Cardiac muscle cell (in vitro differentiated cells and primary cell): ENCODE measurements at regions not wholly inside any gene's neighbourhood (a gene's known extent, or its start where the extent isn't known, plus 50 kb on each side); places are given as distances from the start of the nearest gene placed in this dataset.

Experiments
- DNase-seq, 2 donors: peaks; one replicate each; pipeline versions ENCODE4 v3.0.0 to v3.0.0-alpha.2; 2010 to 2017; ENCODE audit warnings: low read depth in 1 of 2, low spot score in 1 of 2
- H3K27ac ChIP-seq: fragments of 200-600 bp; sonication (generic); 2 replicates; pipeline ENCODE4 v1.5.1; 2016
- H3K27me3 ChIP-seq: fragments of 200-600 bp; sonication (generic); 2 replicates; pipeline ENCODE4 v1.6.0; 2016; ENCODE audit warnings: control low read depth
- H3K36me3 ChIP-seq: fragments of 200-600 bp; sonication (generic); 2 replicates; pipeline ENCODE4 v1.5.1; 2016; ENCODE audit warnings: control low read depth
- H3K4me1 ChIP-seq: fragments of 200-600 bp; sonication (generic); 2 replicates; pipeline ENCODE4 v1.8.1; 2017; ENCODE audit warnings: low read depth, mild to moderate bottlenecking, mixed run types
- H3K4me3 ChIP-seq: fragments of 200-600 bp; sonication (generic); 2 replicates; pipeline ENCODE4 v1.5.1; 2016; ENCODE audit warnings: mild to moderate bottlenecking
- H3K9me3 ChIP-seq: fragments of 200-600 bp; sonication (generic); 2 replicates; pipeline ENCODE4 v1.5.1; 2017; ENCODE audit warnings: low read depth, mild to moderate bottlenecking, control low read depth
- CTCF ChIP-seq: IDR thresholded peaks from 2 replicates; pipeline ENCODE4 v1.5.1; 2012; ENCODE audit warnings: low read depth, mild to moderate bottlenecking, low read length

DNA sequence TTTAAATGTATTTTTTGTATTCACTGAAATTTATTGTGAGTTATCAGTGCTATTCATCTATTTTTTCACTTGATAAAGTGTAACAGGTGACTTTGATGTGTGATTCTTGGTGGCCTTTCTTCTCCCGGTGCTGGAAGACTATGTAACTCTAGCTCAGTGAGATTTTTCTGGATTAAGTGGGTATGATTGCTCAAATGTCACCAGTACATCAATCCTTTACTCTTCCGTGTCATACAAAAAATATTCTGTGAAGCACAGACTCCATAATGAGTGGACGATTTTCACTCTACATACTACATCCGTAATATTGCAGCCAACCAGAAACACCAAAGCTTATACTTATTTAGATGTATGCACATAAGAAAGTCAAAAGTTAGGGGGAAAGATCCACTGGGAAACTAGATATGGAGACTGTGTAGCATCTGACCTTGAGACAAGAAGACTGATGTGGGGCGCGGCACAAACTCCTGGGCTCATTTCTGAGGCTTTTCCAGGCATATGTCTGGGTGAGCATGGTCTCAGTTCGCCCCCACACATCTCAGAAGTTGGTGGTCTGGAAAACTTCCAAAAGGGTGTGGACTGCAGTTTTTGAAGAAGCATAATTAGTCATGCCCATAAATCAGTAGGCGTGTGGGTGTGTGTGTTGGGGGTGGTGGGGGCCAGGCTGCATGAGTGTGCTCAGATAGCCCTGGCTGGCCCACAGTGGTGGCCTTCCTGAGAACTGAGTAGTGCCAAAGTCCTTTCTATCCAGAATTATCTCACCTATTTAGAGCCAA lies 53.9 kb upstream of the TENM3 start:
- no peaks in the 10 kb centered on the region for H3K9me3 ChIP-seq
- no peak overlapping the region for H3K27ac ChIP-seq
- H3K27me3 ChIP-seq = no peaks in the 10 kb centered on the region
- no peak overlapping the region for H3K4me3 ChIP-seq
- TF ChIP-seq CTCF = no peak
- peaks cover 7% of the 10 kb centered on the region for H3K4me1 ChIP-seq
- H3K36me3 ChIP-seq = no peaks in the 10 kb centered on the region
- peak in 1 of 2 donors; percentile 81 for DNase-seq

GRCh38 chr4:182190306-182190705 lies 52.9 kb upstream of the TENM3 start:
- Histone ChIP-seq H3K4me3 (no peak overlapping the region), H3K4me1 (peaks cover 7% of the 10 kb centered on the region), H3K27me3 (no peaks in the 10 kb centered on the region), H3K36me3 (no peaks in the 10 kb centered on the region), H3K27ac (no peak overlapping the region), H3K9me3 (no peaks in the 10 kb centered on the region)
- TF ChIP-seq CTCF = no peak
- DNase-seq = peak; percentile 28 to 32

DNA sequence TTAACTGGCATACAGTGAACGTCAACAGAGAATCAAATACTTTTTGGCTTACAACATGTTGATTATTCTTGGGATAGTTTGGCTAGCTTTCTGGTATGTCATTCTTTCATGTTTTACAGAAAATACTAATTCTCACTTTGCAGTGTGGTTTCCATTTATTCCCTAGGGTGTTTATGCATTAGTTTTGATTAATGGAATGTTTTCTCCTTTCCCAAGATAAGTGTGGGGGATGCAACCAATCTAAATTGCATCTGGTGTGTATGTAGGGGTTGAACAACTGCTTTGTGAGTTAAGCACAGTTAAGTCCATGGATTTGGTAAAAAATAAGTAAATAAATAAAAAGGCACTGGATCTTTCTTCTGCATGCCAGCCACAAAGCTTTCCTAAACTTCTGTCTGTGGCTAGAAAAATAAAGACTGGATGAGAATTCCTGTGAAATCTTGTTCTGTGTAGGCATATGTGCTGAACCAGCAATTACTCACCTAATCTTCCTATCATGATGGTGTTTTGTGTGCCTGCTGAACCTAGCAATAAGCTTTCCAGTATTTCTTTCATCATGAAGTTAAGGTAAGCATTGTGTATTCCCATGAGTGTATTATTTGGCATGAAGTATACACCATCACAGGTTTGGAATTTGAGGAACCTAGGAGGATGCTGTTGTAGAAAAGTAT lies 50.6 kb upstream of the TENM3 start:
- Histone ChIP-seq H3K36me3 (no peaks in the 10 kb centered on the region), H3K9me3 (no peaks in the 10 kb centered on the region), H3K4me1 (peaks cover 7% of the 10 kb centered on the region), H3K27ac (no peak overlapping the region), H3K27me3 (peaks cover 6% of the 10 kb centered on the region), H3K4me3 (no peak overlapping the region)
- no peak for TF ChIP-seq CTCF
- DNase-seq = peak in 1 of 2 donors; percentile 54

GRCh38 chr4:182193311-182193710 lies 49.9 kb upstream of the TENM3 start:
- no peak overlapping the region for H3K27ac ChIP-seq
- DNase-seq = no peak

More at GRCh38 chr4:182193311-182193710, 49.9 kb upstream of the TENM3 start:
- Histone ChIP-seq H3K9me3 (no peaks in the 10 kb centered on the region), H3K27me3 (peaks cover 6% of the 10 kb centered on the region), H3K4me1 (peaks cover 7% of the 10 kb centered on the region), H3K36me3 (no peaks in the 10 kb centered on the region), H3K4me3 (no peak overlapping the region)
- no peak for TF ChIP-seq CTCF
